D341Med (cell line): ENCODE measurements at regions not wholly inside any gene's neighbourhood (a gene's known extent, or its start where the extent isn't known, plus 50 kb on each side); places are given as distances from the start of the nearest gene placed in this dataset.
"Not testable (repeated sequence)": the region's sequence is repeated elsewhere in the genome, so short reads cannot be mapped to it uniquely, and the experiment has no call there.

ENCODE experiments used
- DNase-seq: peaks from one replicate; pipeline ENCODE4 v3.0.0; 2012; ENCODE audit warnings: low spot score

GRCh38 chrX:5295004-5295403, 933.7 kb downstream of the NLGN4X start:
- DNase-seq: no peak

GRCh38 chrX:5290635-5291034, 938.0 kb downstream of the NLGN4X start:
- DNase-seq: no peak

GRCh38 chrX:5289949-5290348, 938.7 kb downstream of the NLGN4X start:
- not testable (repeated sequence) for DNase-seq

GRCh38 chrX:5278908-5279307, 949.8 kb downstream of the NLGN4X start:
- no peak for DNase-seq

GRCh38 chrX:5265324-5265850, 963.3 kb downstream of the NLGN4X start:
- DNase-seq: no peak

GRCh38 chrX:5250106-5250505, 978.6 kb downstream of the NLGN4X start:
- DNase-seq: no peak

GRCh38 chrX:5242091-5242790, 986.4 kb downstream of the NLGN4X start:
- no peak for DNase-seq

GRCh38 chrX:5236749-5237148, 991.9 kb downstream of the NLGN4X start:
- DNase-seq: no peak

GRCh38 chrX:5236096-5236495, 992.6 kb downstream of the NLGN4X start:
- peak; percentile 34 for DNase-seq

GRCh38 chrX:5233830-5234229, 994.8 kb downstream of the NLGN4X start:
- no peak for DNase-seq

- DNase-seq: no peak
These were observed 1008.2 kb downstream of the NLGN4X start for GRCh38 chrX:5220421-5220820.

GRCh38 chrX:5194806-5195205, 1033.9 kb downstream of the NLGN4X start:
- no peak for DNase-seq

- no peak for DNase-seq
These were observed 1048.4 kb downstream of the NLGN4X start for GRCh38 chrX:5180135-5180741.

GRCh38 chrX:5176766-5177165, 1051.9 kb downstream of the NLGN4X start:
- DNase-seq: no peak

GRCh38 chrX:5163663-5164062, 1065.0 kb downstream of the NLGN4X start:
- no peak for DNase-seq

- DNase-seq: no peak
These were observed 1073.4 kb downstream of the NLGN4X start for GRCh38 chrX:5155301-5155700.

GRCh38 chrX:5145957-5146356, 1082.7 kb downstream of the NLGN4X start:
- DNase-seq: no peak

- no peak for DNase-seq
These were observed 1086.0 kb downstream of the NLGN4X start for GRCh38 chrX:5142644-5143043.

GRCh38 chrX:5122181-5122678, 1106.4 kb downstream of the NLGN4X start:
- no peak for DNase-seq

- DNase-seq: peak; percentile 5
These were observed 1110.9 kb downstream of the NLGN4X start for GRCh38 chrX:5117816-5118215.

GRCh38 chrX:5113128-5113527, 1115.5 kb downstream of the NLGN4X start:
- DNase-seq: no peak

GRCh38 chrX:5100004-5100403, 1128.7 kb downstream of the NLGN4X start:
- no peak for DNase-seq

GRCh38 chrX:5086388-5086787, 1142.3 kb downstream of the NLGN4X start:
- DNase-seq: no peak

- DNase-seq: no peak
These were observed 1144.4 kb downstream of the NLGN4X start for GRCh38 chrX:5084279-5084678.
